NCI-H187 (cell line): ENCODE measurements at regions not wholly inside any gene's neighbourhood (a gene's known extent, or its start where the extent isn't known, plus 50 kb on each side); places are given as distances from the start of the nearest gene placed in this dataset.

ENCODE experiments used
- DNase-seq, 2 experiments: peaks; one replicate each; lab custom pipeline; 2025; lab: John Stamatoyannopoulos, UW

DNA sequence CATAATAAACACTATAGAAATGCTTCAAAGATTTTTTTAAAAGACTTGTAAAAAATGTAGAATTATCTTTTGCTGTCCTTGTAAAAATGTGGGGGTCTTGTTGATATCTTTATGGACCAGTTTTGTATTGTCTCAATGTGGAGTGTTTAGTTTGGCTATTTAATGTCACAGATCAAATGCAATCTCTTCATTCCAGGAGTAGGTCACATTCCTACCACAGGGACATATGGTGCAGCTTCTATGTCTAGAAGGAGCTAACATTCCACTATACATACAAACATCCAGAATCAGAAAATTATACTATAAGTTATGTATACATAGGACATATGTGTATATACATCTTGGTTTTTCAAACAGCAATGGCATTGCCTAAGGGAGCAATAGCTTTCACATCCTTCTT is 345.7 kb downstream of the BMP4 start:
- DNase-seq, result no peak

- DNase-seq, result no peak
These were observed 347.6 kb downstream of the BMP4 start for GRCh38 chr14:53609009-53609408.

DNA sequence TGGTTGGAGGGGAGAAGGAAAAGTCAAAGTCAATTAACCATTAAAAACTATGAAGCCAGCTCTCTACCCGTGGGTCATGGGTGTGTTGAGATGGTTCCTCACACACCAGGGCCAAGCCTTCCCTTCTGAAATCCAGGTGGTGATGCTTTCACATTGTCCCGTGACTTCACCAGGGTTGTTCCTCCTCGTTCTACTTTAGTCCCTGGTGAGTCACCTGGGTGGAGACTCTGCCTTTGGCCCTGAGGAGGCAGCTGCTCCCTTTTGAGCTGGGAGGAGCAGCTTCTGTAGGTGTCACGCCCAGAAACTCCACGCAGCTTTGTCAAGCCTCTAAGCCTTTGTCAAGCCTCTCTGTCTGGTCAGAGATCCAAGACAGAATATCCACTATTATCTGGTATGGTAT is 348.3 kb downstream of the BMP4 start:
- DNase-seq, result no peak

DNA sequence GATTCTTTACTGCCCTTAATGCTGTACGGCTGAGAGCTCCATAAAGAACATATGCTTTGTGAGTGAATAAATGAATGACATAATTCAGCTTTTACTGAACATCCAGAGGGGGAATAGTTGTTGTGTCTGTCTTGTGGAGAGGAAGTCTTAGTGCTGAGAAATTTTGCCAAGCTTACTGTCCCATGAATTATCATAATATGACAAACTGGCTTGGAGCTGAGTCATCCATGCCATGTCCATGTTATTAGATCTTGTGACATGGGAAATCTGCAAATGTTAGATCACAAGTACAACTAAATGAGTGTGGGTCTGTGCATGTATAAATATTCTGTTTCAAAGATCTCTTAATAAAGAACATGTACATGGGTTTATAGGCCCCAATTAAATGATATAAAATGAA is 350.4 kb downstream of the BMP4 start:
- no peak for DNase-seq

DNA sequence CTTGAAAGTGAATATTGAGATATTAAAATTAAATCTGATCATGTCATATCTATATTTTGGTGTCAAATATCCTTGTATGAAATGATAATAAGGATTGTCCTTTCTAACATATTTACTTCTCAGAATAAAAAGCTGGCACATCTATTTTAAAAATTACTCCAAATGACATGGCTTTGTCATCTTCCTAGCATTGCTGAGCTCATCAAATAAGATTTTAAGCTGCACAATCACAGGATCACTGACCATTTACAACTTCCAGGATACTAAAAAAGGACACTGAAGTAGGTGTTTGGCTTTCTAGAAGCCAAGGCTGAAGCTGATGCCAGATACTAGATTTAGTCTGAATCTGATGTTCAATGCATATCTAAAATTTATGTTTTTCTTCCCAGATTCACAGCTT is 351.1 kb downstream of the BMP4 start:
- DNase-seq, result no peak

GRCh38 chr14:53603994-53604393 is 352.6 kb downstream of the BMP4 start:
- DNase-seq, result no peak

DNA sequence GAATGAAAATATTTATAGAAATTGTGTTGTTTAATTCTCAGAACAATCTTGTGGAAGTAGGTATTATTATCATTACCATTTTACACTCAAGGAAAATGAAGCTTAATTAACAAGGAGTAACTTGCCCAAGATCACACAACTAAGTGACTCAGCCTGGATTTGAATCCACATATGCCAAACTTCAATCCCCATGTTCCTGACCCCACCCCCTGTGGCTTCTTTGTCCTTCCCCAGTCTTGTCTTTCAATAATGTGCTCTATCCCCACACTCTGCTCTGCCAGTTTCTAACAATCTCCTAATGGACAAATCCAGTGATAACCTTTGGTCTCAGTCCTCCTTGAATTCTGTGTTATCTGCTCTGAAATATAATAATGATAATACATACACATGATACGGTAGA is 355.2 kb downstream of the BMP4 start:
- DNase-seq, result no peak

GRCh38 chr14:53599221-53599945 is 357.2 kb downstream of the BMP4 start:
- DNase-seq, result peak; percentile 69 to 89

GRCh38 chr14:53596853-53597525 is 359.6 kb downstream of the BMP4 start:
- DNase-seq, result no peak

DNA sequence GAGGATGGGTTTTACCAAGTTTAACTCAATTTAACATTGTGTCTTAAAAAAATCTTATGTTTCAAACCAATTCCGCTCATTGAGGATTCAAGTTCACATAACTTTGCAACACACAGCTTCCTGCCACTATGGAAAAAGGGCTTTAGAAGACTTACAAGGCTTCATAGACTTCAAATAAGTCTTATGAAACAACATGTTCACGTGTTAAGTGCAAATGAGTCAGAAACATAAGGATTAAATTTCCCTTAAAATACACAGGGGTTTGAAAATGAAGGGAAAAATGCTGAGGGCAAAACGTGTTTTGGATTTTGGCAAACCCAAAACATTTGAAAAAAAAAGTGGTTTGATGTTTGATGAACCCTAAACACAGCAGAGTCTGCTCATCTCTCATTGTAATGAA is 364.8 kb downstream of the BMP4 start:
- no peak for DNase-seq

DNA sequence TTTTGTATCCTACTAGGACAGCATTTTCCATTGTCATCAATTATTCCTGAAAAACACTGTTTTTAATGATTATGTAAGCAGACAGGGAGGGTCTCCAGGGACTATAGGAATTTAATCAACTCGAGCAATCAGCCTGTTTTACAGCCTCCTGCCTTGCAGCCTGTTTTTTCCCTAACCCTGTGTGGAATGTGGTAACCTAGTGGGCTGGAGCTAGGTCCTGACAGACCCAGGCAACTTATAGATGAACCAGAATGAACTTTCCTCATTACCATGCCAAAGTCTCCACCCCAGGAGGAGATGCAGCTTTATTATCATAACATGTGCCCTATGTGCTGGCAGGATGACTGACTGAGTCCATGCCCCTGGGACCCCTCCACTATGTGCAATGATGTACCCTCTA is 375.1 kb downstream of the BMP4 start:
- no peak for DNase-seq

GRCh38 chr14:53571641-53572328 is 384.8 kb downstream of the BMP4 start:
- no peak for DNase-seq

- no peak for DNase-seq
These were observed 385.9 kb downstream of the BMP4 start for GRCh38 chr14:53570411-53571387.

DNA sequence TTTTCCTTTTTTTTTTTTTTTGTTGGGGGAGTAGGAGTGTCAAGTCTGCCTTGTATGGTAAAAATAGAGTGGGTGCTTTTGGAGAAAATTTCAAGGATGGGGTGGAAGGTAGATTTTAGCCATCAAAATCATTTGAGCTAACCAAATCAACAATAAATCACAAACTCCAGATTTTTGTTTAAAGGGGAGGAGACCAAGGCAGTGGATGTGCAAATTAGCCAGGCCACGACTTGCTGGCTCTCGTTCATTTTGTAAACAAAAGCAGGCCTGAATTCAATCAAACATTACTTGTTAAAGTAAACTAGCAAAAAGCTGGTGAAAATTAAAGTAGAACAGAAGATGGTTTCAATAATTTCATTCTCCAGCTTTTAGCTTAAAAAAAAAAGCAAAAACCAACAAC is 387.2 kb downstream of the BMP4 start:
- no peak for DNase-seq

DNA sequence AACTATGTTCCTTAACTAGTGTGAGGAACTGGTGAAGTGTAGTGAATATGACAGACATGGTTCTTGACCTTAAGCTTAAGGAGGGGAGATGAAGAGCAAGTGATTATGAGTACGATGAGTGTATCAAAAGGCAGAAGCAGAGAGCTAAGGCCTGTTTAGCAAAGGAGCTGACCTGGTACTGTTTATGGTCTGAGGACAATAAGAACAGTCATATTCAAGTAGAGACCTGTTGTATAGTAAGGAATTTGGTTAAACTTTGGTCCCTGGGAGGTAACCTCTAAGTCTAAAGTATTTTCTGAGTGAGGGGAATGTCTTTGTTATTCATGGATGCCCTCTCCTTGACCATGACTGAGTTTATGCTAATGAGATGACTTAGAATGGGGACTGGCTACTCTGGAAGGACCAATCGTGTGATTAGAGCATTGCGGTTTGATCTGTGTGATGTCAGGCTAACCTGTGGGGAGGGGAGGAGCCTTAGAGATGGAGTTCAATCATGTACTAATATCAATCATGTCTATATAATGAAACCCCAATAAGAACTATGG is 389.3 kb downstream of the BMP4 start:
- DNase-seq, result no peak

- DNase-seq, result no peak
These were observed 391.8 kb downstream of the BMP4 start for GRCh38 chr14:53564870-53565269.

GRCh38 chr14:53563628-53564027 is 393.0 kb downstream of the BMP4 start:
- no peak for DNase-seq

GRCh38 chr14:53553221-53553620 is 400.1 kb upstream of the DDHD1 start:
- DNase-seq, result no peak

DNA sequence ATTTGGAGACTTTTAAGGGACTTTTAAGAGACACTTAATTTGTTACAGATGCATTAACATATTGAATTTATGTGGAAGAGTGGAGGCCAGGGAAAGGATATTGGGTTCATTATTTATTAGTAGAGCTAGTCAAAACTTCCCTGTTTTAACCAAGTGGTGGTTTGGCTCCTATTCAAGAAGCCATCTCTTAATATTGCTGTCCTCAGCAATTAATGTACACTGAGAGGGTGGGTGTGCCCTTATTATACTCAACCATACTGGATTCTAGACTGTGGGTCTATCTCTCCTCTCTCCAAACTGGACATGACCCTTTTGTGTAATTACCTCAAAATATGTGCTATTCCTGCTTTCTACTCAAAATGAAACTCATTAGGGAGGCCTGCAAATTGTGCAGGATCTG is 398.7 kb upstream of the DDHD1 start:
- DNase-seq, result no peak

DNA sequence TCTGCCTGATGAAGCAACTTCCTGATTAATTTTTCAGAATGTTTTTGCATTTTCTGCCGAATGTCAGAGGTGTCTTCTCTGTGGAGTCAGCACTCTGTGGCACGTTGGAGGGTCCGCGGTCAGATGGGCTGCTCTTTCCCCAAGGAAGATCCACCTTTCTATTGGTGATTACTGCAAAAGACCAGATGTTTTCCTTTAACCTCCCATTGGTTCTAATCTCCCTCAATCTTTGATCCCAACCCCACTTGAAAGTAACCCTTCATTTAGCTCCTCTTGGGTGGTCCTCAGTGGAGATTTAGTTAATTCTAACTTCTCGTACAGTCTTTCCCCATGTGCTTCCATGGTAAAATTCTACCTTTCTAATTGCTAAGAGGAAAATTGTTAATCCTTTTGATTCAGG is 397.7 kb upstream of the DDHD1 start:
- DNase-seq, result no peak

DNA sequence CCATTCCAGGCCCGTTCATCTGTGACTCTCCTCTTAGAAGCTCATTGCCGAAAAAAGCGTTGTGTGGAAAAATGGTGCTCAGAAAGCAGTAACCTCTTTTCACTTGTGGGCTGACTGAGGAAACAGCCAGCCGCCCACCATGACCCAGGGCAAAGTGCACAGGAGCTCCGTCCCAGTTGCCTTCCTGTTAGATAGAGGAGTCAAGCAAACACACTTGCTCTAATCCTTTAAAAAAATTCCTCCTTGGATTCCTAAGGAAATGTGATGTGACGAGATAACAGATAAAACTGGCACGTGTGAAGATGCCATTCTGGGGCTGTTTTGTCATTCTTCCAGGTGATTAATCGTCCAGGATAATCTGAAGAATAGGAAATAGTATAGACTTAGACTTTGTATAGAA is 396.8 kb upstream of the DDHD1 start:
- no peak for DNase-seq

DNA sequence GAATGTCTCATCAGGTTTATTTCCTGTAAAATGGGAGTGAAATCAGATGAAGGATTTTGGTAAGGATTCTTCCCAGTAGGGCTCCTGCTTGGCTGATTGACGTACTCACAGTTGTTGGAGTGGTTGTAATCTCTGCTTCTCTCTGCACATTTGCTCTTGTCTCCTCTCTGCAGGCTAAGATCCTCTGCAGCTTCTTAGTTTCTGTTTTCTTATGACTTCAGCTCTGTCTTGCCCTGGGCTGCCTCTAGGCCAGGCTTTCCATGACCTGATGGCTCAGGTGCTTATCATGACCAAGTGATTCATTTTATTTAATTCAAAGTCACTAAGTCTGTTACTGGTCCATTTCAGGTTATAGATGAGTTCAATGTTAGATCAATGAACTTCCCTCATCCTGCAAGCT is 394.5 kb upstream of the DDHD1 start:
- no peak for DNase-seq
